ENCODE measurements at regions not wholly inside any gene's neighbourhood (a gene's known extent, or its start where the extent isn't known, plus 50 kb on each side); places are given as distances from the start of the nearest gene placed in this dataset.

DNA sequence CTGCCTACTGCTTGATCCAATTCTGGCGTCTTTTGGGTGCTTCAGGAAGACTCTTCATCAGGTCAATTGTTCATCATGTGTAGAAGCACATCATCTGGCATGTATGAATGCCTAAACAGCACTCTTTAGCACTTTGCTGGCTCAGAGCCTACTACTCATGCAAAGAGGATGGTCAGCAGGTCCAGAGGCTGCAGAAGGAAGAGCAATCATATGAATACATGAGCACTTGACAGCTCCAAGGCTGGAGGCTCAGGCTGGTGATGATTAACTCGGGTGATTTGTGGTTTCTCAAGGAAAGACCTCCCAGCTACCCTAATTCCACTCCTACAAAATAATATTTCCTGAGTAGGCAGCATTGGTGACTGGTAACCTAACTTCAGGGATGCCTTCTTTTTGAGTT, 103.8 kb upstream of the CXCL13 start:
- Histone ChIP-seq H3K4me3 (no peak overlapping the region), H3K36me3 (ENCODE audit: insufficient read depth in 1 of 2, low read depth in 1 of 2) (no peaks in the 10 kb centered on the region), H3K9me3 (no peaks in the 10 kb centered on the region), H3K4me1 (no peaks in the 10 kb centered on the region), H3K27me3 (ENCODE audit: insufficient read depth in 3 of 3, low read length in 2 of 3) (no peaks in the 10 kb centered on the region), H3K27ac (no peak overlapping the region)
- 50 to 74% (median 64%) methylated on average over 2 of the region's 2 CpGs for WGBS, 3 donors
- intact Hi-C loops (cut with DNase I) = no loop called here
- ATAC-seq (no peak), DNase-seq (no peak)
- TF ChIP-seq, protein P1, sequence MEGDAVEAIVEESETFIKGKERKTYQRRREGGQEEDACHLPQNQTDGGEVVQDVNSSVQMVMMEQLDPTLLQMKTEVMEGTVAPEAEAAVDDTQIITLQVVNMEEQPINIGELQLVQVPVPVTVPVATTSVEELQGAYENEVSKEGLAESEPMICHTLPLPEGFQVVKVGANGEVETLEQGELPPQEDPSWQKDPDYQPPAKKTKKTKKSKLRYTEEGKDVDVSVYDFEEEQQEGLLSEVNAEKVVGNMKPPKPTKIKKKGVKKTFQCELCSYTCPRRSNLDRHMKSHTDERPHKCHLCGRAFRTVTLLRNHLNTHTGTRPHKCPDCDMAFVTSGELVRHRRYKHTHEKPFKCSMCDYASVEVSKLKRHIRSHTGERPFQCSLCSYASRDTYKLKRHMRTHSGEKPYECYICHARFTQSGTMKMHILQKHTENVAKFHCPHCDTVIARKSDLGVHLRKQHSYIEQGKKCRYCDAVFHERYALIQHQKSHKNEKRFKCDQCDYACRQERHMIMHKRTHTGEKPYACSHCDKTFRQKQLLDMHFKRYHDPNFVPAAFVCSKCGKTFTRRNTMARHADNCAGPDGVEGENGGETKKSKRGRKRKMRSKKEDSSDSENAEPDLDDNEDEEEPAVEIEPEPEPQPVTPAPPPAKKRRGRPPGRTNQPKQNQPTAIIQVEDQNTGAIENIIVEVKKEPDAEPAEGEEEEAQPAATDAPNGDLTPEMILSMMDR (IDR thresholded peaks at IDR 0.05) = no peak

DNA sequence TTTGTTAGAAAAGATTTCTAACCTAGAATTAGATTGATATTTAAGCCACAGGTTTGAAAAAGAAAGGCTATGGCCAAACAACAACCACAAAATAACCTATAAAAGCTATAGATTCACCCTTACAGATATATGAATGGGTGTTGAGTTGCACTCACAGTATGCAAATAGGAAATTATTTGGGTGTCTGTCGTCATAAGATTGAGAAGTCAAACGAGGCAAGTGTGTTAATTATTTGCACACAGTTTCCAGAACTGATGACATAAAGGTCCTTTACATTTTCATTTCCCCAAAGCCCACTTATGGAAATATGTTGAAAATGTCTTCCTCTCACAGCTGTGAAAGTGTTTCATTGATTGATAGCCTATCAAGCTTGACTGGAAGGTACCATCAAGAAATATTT, 101.2 kb upstream of the CXCL13 start:
- no peaks in the 10 kb centered on the region for H3K27me3 ChIP-seq (ENCODE audit: insufficient read depth in 3 of 3, low read length in 2 of 3)
- H3K4me1 ChIP-seq = no peaks in the 10 kb centered on the region
- no peak overlapping the region for H3K4me3 ChIP-seq
- H3K36me3 ChIP-seq (ENCODE audit: insufficient read depth in 1 of 2, low read depth in 1 of 2) = no peaks in the 10 kb centered on the region
- 53 to 64% (median 57%) methylated on average over 2 of the region's 2 CpGs for WGBS, 3 donors
- ATAC-seq (no peak), DNase-seq (no peak)
- TF ChIP-seq, protein P1 (IDR thresholded peaks at IDR 0.05) = no peak
- H3K9me3 ChIP-seq = no peaks in the 10 kb centered on the region
- H3K27ac ChIP-seq = no peak overlapping the region
- intact Hi-C loops (cut with DNase I) = no loop called here

DNA sequence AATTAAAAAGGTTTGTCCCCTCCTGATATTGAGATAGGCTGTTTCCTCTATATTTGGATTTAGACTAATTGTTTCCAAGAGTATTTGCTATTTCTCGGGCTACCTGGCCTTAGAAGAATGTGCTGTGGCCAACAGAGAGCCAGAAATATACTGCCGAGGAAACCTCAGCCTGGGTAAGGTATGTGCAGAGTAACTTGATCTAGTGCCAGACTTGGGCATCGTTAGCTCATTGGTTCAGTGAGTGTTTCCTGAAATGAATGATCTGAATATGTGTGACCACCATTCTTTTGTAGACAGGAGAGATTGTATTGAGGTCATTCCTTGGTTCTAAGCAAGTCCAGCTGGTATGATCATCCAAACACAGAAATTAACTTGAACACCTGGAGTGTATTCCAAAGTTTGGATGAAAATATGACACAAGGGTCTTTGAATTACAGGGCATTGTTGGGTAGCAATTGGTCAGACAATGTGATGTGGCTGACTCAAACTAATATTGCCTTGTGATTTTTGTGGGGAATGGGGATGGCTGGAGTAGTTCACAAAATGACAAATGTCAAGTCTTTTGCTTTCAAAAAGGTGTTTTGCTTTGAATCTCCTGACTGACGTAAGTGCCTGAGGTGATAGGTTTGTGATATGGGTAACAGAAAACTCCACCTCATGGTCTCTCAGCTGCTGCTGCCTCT, 100.2 kb upstream of the CXCL13 start:
- intact Hi-C loops (cut with DNase I) = no loop called here
- no peak overlapping the region for H3K4me3 ChIP-seq
- DNase-seq (no peak), ATAC-seq (no peak)
- H3K4me1 ChIP-seq = no peaks in the 10 kb centered on the region
- WGBS, 3 donors = 52 to 64% (median 63%) methylated on average over 4 of the region's 4 CpGs
- TF ChIP-seq, protein P1 (IDR thresholded peaks at IDR 0.05) = no peak
- no peaks in the 10 kb centered on the region for H3K9me3 ChIP-seq
- H3K27me3 ChIP-seq (ENCODE audit: insufficient read depth in 3 of 3, low read length in 2 of 3) = no peaks in the 10 kb centered on the region
- no peak overlapping the region for H3K27ac ChIP-seq
- no peaks in the 10 kb centered on the region for H3K36me3 ChIP-seq (ENCODE audit: insufficient read depth in 1 of 2, low read depth in 1 of 2)

DNA sequence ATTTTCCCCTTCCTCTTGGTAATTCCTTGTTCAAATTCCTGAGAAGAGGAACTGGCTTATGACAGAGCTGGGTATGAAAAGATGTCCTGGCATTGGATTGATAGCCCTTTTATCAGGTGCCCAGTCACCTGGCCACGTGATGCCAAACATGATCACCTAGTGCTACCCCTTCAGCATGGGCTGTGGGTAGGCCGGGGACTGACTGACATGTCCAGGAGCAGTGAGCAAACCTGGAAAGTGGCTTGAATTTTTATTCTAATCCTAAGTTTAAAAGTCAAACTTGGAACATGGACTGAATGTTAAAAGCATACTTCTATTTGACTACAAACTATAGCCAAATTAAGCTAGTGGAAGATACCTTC, 99.7 kb upstream of the CXCL13 start:
- no peaks in the 10 kb centered on the region for H3K4me1 ChIP-seq
- H3K36me3 ChIP-seq (ENCODE audit: insufficient read depth in 1 of 2, low read depth in 1 of 2) = no peaks in the 10 kb centered on the region
- H3K4me3 ChIP-seq = no peak overlapping the region
- ATAC-seq (no peak), DNase-seq (no peak)
- WGBS, 3 donors = 82 to 96% (median 85%) methylated on average over 2 of the region's 2 CpGs
- TF ChIP-seq, protein P1 (IDR thresholded peaks at IDR 0.05) = no peak
- no peaks in the 10 kb centered on the region for H3K9me3 ChIP-seq
- no peak overlapping the region for H3K27ac ChIP-seq
- intact Hi-C loops (cut with DNase I) = no loop called here
- H3K27me3 ChIP-seq (ENCODE audit: insufficient read depth in 3 of 3, low read length in 2 of 3) = no peaks in the 10 kb centered on the region

DNA sequence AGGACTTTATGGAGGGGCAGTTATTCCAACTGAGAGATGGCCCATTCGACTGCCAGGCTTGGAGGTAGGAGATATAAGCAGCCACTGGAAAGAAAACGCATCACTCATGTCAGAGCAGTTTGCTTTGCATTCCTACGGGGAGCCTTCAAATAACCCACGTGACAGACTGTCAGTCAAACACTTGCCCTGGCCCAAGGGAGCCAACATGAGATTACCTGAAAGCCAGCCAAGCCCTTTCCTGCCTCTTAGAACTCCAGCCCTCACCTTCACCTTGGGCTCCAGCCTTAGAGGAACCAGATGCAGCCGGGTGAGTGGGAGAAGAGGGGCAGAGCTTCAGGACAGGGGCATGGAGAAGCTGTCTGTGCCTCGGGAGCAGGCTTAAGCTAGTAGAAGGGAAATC, 95.3 kb upstream of the CXCL13 start:
- no peak for DNase-seq
- intact Hi-C loops (cut with DNase I) = no loop called here
- no peaks in the 10 kb centered on the region for H3K4me1 ChIP-seq
- H3K9me3 ChIP-seq = no peaks in the 10 kb centered on the region
- WGBS, 3 donors = 28 to 37% (median 35%) methylated on average over 6 of the region's 6 CpGs
- ATAC-seq = no peak
- TF ChIP-seq, protein P1 (IDR thresholded peaks at IDR 0.05) = no peak
- H3K4me3 ChIP-seq = no peak overlapping the region
- no peaks in the 10 kb centered on the region for H3K36me3 ChIP-seq (ENCODE audit: insufficient read depth in 1 of 2, low read depth in 1 of 2)
- H3K27ac ChIP-seq = no peak overlapping the region
- no peaks in the 10 kb centered on the region for H3K27me3 ChIP-seq (ENCODE audit: insufficient read depth in 3 of 3, low read length in 2 of 3)

Measured in psoas muscle (tissue), 7 donors.